Upper lobe of left lung (tissue), 4 donors: ENCODE measurements at regions not wholly inside any gene's neighbourhood (a gene's known extent, or its start where the extent isn't known, plus 50 kb on each side); places are given as distances from the start of the nearest gene placed in this dataset.

Experiments used
- CTCF ChIP-seq, 6 experiments: fragments of 450-650 bp in 4 of 6; fragments of 200-600 bp in 2 of 6; sonication (generic) in 2 of 6; IDR thresholded peaks; one replicate each; pipeline ENCODE4 v1.5.1; 2016 to 2019; ENCODE audit warnings: antibody characterized with exemption in 6 of 6
- EP300 ChIP-seq, 4 donors: sonication (generic); formaldehyde crosslinking; IDR thresholded peaks; one replicate each; pipeline ENCODE4 v1.5.1; 2017; ENCODE audit warnings: antibody characterized with exemption in 4 of 4, control low read depth in 2 of 4
- POLR2A ChIP-seq, 4 donors: fragments of 450-650 bp; IDR thresholded peaks; one replicate each; pipeline ENCODE4 v1.5.1; 2016 to 2017; ENCODE audit warnings: antibody characterized with exemption in 4 of 4, mild to moderate bottlenecking in 2 of 4
- POLR2AphosphoS5 ChIP-seq, 2 donors: sonication (generic); formaldehyde crosslinking; IDR thresholded peaks; one replicate each; pipeline ENCODE4 v1.5.1; 2017; ENCODE audit warnings: antibody characterized with exemption in 2 of 2

GRCh38 chr15:81478354-81478753 is 104.3 kb upstream of the TMC3 start:
- TF ChIP-seq CTCF (IDR thresholded peaks at IDR 0.05) (no peak), EP300 (IDR thresholded peaks at IDR 0.05) (no peak), POLR2AphosphoS5 (IDR thresholded peaks at IDR 0.05) (no peak), POLR2A (IDR thresholded peaks at IDR 0.05) (no peak)
